Naive B cell (primary cell): ENCODE measurements at regions not wholly inside any gene's neighbourhood (a gene's known extent, or its start where the extent isn't known, plus 50 kb on each side); places are given as distances from the start of the nearest gene placed in this dataset.

Experiments used
- ATAC-seq, 2 donors: fragments of 150-1000 bp; cut with Tn5 transposase; 2 replicates each; pipeline ENCODE4 v1.10.0; 2021; ENCODE audit warnings: low read depth in 2 of 2, mild to moderate bottlenecking in 2 of 2, moderate library complexity in 2 of 2
- DNase-seq: peaks from one replicate; pipeline ENCODE4 v3.0.0; 2022
- H3K27ac Mint-ChIP-seq, 6 donors: one replicate each; pipeline ENCODE4 v1.8.0; 2020 to 2022; ENCODE audit warnings: mild to moderate bottlenecking in 6 of 6, mixed read lengths in 6 of 6, moderate library complexity in 5 of 6, inconsistent platforms in 2 of 6
- H3K27me3 Mint-ChIP-seq, 3 donors: one replicate each; pipeline ENCODE4 v1.8.0; 2021 to 2022; ENCODE audit warnings: mixed read lengths in 3 of 3, mild to moderate bottlenecking in 1 of 3
- H3K36me3 Mint-ChIP-seq, 2 donors: one replicate each; pipeline ENCODE4 v1.8.0; 2020 to 2022; ENCODE audit warnings: mixed read lengths in 2 of 2, inconsistent platforms in 1 of 2, mild to moderate bottlenecking in 1 of 2
- H3K4me1 Mint-ChIP-seq, 3 donors: one replicate each; pipeline ENCODE4 v1.8.0; 2020 to 2022; ENCODE audit warnings: mixed read lengths in 3 of 3, inconsistent platforms in 1 of 3, mild to moderate bottlenecking in 1 of 3, moderate library complexity in 1 of 3
- H3K4me3 Mint-ChIP-seq, 8 donors: one replicate each; pipeline ENCODE4 v1.8.0; 2020 to 2022; ENCODE audit warnings: mild to moderate bottlenecking in 8 of 8, mixed read lengths in 8 of 8, moderate library complexity in 8 of 8, inconsistent platforms in 2 of 8
- H3K9me3 Mint-ChIP-seq, 7 donors: one replicate each; pipeline ENCODE4 v1.8.0; 2020 to 2022; ENCODE audit warnings: mixed read lengths in 7 of 7, mild to moderate bottlenecking in 5 of 7, inconsistent platforms in 2 of 7, moderate library complexity in 1 of 7

DNA sequence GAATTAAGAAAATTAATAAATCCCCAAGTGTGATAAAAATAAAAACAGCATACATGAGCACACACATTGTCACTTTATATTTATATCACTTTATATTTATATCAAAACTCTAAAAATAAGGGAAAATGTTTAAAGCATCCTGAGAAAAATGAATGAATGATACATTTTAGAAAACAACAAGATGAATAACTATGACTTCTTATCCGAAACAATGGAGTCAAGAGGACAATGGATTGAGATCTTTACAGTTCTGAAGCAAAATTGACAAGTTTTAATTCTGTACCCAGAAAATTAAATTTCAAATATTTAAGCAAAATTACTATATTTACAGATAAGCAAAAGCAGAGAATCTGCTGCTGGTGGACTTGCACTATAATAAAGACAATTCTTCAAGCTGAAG lies 512.6 kb downstream of the MRPL39 start:
- Mint-ChIP-seq H3K27ac (no peak overlapping the region), H3K4me3 (no peak overlapping the region), H3K36me3 (peaks cover 0 to 7% of the 10 kb centered on the region in 2 donors), H3K4me1 (peaks cover 4 to 11% (median 9%) of the 10 kb centered on the region in 3 donors), H3K9me3 (peaks cover 0 to 34% (median 7%) of the 10 kb centered on the region in 7 donors), H3K27me3 (no peaks in the 10 kb centered on the region)
- DNase-seq: no peak
- ATAC-seq: no peak

DNA sequence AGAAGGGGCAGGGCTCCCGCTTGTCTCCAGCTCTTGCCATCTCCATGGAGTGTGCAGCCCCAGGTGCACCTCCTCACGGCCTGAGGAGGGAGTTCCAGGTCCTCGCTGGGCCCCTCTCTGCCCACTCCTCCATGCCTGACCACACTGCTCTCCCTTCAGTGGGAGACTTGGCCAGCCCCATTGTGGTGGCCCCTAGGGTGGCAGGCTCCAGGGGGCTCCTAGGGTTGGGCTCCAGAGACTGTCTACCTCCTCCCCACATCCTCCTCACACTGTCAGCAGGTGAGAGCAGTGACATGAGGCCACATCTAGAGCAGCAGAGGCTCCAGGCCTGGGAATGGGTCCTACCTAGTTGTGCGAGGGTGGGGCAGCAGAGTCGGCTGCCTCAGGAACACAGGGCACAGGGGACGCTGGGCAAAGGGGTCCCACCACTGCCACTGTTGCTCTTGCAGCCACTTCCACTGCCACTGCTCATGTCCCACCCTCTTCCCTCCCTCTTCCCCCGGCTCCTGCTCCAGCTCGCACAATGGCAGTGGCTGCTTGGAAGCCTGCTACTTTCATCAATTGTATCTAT lies 514.8 kb downstream of the MRPL39 start:
- ATAC-seq (no peak), DNase-seq (no peak)
- Mint-ChIP-seq H3K36me3 (peaks cover 0 to 7% of the 10 kb centered on the region in 2 donors), H3K27me3 (no peaks in the 10 kb centered on the region), H3K4me3 (no peak overlapping the region), H3K27ac (peak overlapping the region in 1 of 6 donors; percentile 60), H3K4me1 (peaks cover 3 to 5% (median 4%) of the 10 kb centered on the region in 3 donors), H3K9me3 (peaks cover 0 to 34% (median 7%) of the 10 kb centered on the region in 7 donors)

DNA sequence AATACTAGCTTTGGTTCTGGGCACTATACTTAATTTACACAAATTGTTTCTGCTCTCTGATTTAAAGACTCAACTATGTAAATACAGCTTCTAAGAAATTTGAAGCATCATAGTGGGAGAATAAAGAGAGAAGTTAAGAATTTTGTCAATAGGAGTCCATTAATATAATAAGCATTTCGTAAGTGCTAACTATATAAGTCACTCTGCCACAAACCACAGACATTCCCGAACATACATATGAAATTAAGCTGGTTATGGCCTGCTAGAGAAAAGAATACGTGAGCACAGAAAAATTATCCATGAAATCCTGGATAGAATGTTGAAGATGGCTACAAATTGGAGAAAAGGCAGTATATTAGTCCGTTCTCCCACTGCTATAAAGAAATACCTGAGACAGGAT lies 526.2 kb downstream of the MRPL39 start:
- no peak for ATAC-seq
- H3K9me3 Mint-ChIP-seq: peaks cover 0 to 5% (median 2%) of the 10 kb centered on the region in 7 donors
- no peaks in the 10 kb centered on the region for H3K36me3 Mint-ChIP-seq
- no peak for DNase-seq
- H3K4me1 Mint-ChIP-seq: peaks cover 4 to 12% (median 9%) of the 10 kb centered on the region in 3 donors
- peak overlapping the region in 1 of 6 donors; percentile 7 for H3K27ac Mint-ChIP-seq
- H3K4me3 Mint-ChIP-seq: no peak overlapping the region
- no peaks in the 10 kb centered on the region for H3K27me3 Mint-ChIP-seq

DNA sequence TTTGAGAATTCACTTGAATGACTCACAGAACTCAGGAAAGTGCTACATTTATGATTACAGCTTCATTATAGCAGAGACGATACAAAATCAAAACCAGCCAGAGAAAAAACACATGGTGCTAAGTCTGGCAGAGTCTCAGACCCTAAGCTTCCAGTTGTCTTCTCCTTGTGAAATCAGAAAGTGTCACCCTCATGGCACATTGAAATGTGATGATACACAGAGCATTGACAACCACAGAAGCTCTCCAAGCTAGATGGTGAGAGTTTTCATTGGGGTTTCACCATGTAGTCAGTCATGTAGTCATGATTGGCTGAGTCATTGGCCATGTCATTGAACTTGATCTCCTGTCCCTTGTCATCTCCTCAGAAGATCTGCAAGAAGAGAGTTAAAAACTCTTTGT lies 526.6 kb downstream of the MRPL39 start:
- Mint-ChIP-seq H3K27ac (peak overlapping the region in 2 of 6 donors; percentile 7 to 80), H3K36me3 (no peaks in the 10 kb centered on the region), H3K27me3 (no peaks in the 10 kb centered on the region), H3K4me3 (no peak overlapping the region), H3K9me3 (peaks cover 0 to 5% (median 2%) of the 10 kb centered on the region in 7 donors), H3K4me1 (peaks cover 4 to 12% (median 9%) of the 10 kb centered on the region in 3 donors)
- ATAC-seq (no peak), DNase-seq (no peak)

DNA sequence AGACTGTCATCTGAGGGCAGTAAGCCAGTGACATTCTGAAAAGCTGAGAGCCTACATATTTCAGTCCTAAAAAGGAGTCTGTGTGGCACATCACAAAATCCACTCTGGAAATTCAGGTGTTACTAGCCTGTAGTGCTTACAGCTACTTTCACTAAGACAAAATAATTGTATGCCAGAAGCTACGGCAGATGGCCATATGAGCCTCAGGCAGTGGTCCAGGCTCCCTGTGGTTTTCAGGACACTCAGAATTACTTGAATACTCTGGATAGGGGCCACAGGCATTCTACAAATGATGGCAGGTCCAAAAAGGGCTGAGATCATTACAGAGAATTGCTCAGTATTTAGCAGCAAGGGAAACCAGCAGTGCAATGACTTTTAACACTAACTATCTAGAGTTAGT lies 527.1 kb downstream of the MRPL39 start:
- Mint-ChIP-seq H3K9me3 (peaks cover 0 to 5% (median 2%) of the 10 kb centered on the region in 7 donors), H3K36me3 (no peaks in the 10 kb centered on the region), H3K4me1 (peaks cover 4 to 12% (median 9%) of the 10 kb centered on the region in 3 donors), H3K4me3 (peak overlapping the region in 1 of 8 donors; percentile 7), H3K27me3 (no peaks in the 10 kb centered on the region), H3K27ac (peak overlapping the region in 2 of 6 donors; percentile 21 to 80)
- no peak for ATAC-seq
- DNase-seq: no peak

DNA sequence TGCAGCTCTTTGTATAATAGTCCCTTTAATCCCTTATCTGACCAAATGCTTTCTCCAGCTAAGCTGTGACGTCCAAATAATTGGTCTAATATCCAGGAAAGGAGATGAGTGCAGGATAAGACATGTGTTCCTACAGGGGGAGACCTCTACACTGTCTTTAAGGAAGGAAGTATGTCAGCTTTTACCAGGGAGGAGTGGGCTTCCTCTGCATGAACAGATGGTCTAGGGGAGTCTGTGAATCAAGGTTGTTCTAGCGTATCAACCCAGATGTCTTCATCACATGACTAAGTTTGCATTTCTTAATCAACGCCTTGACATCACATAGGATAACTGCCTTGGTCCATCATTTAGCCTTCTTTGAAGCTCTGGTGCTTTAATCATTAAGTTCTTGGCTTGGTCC lies 528.2 kb downstream of the MRPL39 start:
- no peaks in the 10 kb centered on the region for H3K36me3 Mint-ChIP-seq
- H3K27me3 Mint-ChIP-seq: no peaks in the 10 kb centered on the region
- peak; percentile 10 for DNase-seq
- H3K27ac Mint-ChIP-seq: no peak overlapping the region
- H3K9me3 Mint-ChIP-seq: peaks cover 0 to 5% (median 2%) of the 10 kb centered on the region in 7 donors
- peaks cover 4 to 12% (median 9%) of the 10 kb centered on the region in 3 donors for H3K4me1 Mint-ChIP-seq
- H3K4me3 Mint-ChIP-seq: no peak overlapping the region
- peak; percentile 58 to 63 for ATAC-seq

DNA sequence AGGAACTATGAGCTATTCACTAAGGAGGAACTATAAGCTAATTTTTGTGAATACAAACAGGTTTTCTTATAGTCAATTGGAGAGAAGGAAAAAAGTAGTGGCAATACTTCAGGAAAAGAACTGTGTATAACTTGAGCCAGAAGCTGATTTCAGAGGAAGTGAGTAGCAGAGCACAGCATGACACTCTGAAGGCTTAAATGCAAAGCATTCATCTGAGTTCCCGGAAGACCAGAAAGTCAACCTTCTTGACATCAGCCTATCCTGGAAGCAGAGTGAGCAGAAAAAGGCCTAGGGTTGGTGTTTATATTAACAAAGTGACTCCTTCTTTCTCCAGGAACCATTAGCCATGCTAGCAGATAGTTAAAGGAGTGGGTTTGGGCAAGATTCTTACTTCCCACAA lies 545.2 kb downstream of the MRPL39 start:
- H3K27me3 Mint-ChIP-seq: peaks cover 0 to 9% (median 4%) of the 10 kb centered on the region in 3 donors
- peaks cover 10 to 15% (median 14%) of the 10 kb centered on the region in 3 donors for H3K4me1 Mint-ChIP-seq
- H3K9me3 Mint-ChIP-seq: peaks cover 0 to 7% (median 0%) of the 10 kb centered on the region in 7 donors
- H3K27ac Mint-ChIP-seq: peak overlapping the region in 4 of 6 donors; percentile 1 to 85 (median 46)
- ATAC-seq (peak in 1 of 2 donors; percentile 27), DNase-seq (no peak)
- peaks cover 0 to 12% of the 10 kb centered on the region in 2 donors for H3K36me3 Mint-ChIP-seq
- no peak overlapping the region for H3K4me3 Mint-ChIP-seq

DNA sequence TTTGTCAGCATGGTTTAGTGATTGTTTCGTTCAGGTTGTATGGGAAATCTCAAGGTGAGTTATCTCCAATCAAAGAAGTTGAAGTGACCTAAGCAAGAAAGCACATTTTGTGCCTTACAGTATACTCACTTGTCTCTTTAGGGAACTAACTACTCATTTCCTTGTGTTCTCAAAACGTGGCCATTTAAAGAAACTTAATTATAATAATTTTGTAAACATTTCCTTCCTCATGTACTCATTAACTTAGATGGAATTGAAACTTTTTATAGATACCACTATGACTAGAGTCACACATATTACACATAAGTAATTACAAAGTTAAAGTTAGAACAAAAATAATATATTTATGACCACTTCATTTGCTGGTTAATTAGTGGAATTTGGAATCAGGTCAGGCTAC lies 552.6 kb downstream of the MRPL39 start:
- peaks cover 0 to 4% (median 0%) of the 10 kb centered on the region in 3 donors for H3K27me3 Mint-ChIP-seq
- H3K4me1 Mint-ChIP-seq: peaks cover 3 to 10% (median 5%) of the 10 kb centered on the region in 3 donors
- DNase-seq (no peak), ATAC-seq (peak; percentile 32)
- H3K9me3 Mint-ChIP-seq: peaks cover 0 to 24% (median 4%) of the 10 kb centered on the region in 7 donors
- H3K27ac Mint-ChIP-seq: peak overlapping the region in 2 of 6 donors; percentile 44 to 66
- H3K36me3 Mint-ChIP-seq: no peaks in the 10 kb centered on the region
- H3K4me3 Mint-ChIP-seq: no peak overlapping the region

DNA sequence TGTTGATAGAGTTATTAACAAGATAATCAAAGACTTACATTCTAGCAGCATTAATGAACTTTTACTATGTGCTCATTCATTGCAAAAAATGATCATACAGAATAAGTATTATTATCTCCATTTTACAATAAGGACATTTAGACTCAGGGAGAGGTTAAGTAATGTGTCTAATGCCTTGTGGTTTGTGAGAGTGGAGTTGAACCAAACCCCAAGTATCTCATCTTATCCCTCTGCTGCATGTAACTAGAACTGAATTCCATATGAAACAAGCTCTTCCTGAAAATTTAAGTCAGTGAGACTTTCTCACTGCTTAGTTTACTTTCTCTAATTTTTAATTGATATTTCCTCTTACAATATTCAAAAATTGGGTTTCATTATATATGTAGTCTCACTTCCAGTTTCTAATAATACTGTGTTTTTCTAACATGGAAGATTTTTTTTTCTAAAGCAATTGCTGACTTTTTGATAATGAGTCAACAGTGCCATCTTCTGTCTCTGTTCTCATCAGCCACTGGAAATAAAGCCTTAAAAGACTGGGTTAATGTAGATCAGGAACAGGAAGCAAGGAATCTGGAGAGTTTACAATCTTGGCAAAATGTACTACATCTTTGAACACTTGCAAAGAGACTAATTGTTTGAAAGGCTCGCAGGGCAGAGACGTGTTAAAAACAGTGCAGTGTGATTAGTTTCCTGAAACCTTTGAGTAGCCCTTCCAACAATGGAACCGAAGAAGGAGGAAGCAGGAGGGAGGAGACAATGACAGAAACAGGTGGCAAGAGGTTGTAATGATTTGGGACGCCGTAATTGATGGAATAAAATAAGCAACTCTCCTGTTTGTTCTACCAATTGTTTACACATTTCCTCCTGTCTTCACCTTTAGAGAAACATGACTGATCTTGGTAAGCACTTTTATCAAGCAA lies 567.6 kb downstream of the MRPL39 start:
- ATAC-seq (peak; percentile 67 to 83), DNase-seq (peak; percentile 54)
- H3K9me3 Mint-ChIP-seq: peaks cover 0 to 4% (median 0%) of the 10 kb centered on the region in 7 donors
- H3K36me3 Mint-ChIP-seq: no peaks in the 10 kb centered on the region
- H3K27me3 Mint-ChIP-seq: no peaks in the 10 kb centered on the region
- peak overlapping the region; percentile 16 to 83 (median 58) for H3K27ac Mint-ChIP-seq
- peaks cover 26 to 34% (median 34%) of the 10 kb centered on the region in 3 donors for H3K4me1 Mint-ChIP-seq
- peak overlapping the region; percentile 26 to 88 (median 79) for H3K4me3 Mint-ChIP-seq

DNA sequence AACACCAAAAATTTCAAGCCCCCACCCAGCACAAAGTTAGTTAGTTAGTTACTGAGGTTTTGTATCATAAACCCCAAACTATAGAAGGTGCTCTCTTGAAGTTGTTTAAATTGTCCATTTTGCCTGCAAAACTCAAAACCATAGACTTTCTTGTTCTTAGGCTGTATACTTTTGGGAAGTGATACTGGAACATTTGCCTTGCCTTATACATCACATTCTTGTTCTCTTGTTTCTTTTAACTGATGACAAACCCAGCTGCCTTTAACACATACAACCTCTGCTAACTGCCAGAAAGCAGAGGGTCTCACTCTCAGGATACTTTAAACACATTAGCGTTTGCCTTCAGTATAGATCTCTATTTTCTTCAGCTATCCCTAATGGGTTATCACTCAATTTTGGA lies 570.5 kb downstream of the MRPL39 start:
- H3K4me1 Mint-ChIP-seq: peaks cover 21 to 35% (median 26%) of the 10 kb centered on the region in 3 donors
- no peaks in the 10 kb centered on the region for H3K36me3 Mint-ChIP-seq
- no peaks in the 10 kb centered on the region for H3K27me3 Mint-ChIP-seq
- peak overlapping the region in 2 of 6 donors; percentile 70 to 72 for H3K27ac Mint-ChIP-seq
- peak overlapping the region in 1 of 8 donors; percentile 1 for H3K4me3 Mint-ChIP-seq
- peaks cover 0 to 2% (median 0%) of the 10 kb centered on the region in 7 donors for H3K9me3 Mint-ChIP-seq
- no peak for DNase-seq
- peak in 1 of 2 donors; percentile 45 for ATAC-seq

DNA sequence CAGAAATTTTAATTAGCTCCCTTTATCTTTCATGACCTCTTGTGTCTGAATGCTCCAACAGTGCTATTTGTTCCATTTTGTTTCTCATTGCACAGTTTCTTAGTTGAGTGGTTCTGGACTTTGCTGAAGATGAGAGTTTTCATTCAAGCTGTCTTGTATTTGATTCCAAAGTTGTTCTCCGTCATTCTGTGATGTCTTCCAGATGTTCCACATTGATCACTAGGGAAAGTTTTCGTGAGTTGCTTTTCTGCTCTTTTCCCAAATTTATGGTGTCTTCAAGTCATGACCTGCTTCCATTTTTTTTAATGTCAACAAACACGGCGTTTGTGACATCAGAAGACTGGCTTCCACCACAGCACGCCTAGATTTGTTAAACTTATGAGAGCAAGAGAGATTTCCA lies 575.5 kb downstream of the MRPL39 start:
- DNase-seq (no peak), ATAC-seq (no peak)
- Mint-ChIP-seq H3K27ac (peak overlapping the region in 1 of 6 donors; percentile 47), H3K4me1 (peaks cover 3 to 8% (median 6%) of the 10 kb centered on the region in 3 donors), H3K27me3 (no peaks in the 10 kb centered on the region), H3K4me3 (no peak overlapping the region), H3K36me3 (no peaks in the 10 kb centered on the region), H3K9me3 (peaks cover 0 to 2% (median 0%) of the 10 kb centered on the region in 7 donors)

DNA sequence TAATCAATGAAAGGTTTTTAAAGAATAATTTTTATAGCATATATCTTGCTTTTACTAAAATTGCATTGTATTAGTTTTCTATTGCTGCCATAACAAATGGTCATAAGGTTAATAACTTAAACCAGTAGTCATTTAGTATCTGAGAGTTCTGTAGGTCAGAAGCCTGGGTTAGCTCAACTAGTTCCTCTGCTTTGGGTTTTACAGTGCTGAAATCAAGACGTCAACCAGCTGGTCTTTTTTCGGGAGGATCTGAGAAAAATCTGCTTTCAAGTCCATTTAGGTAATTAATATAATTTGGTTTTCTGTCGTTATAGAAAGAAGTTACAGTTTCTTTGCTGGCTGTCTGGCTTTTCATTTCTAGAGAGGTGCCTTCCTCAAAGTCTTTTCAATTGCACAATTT lies 577.7 kb downstream of the MRPL39 start:
- H3K4me1 Mint-ChIP-seq: peaks cover under 1 to 4% (median 4%) of the 10 kb centered on the region in 3 donors
- no peak overlapping the region for H3K4me3 Mint-ChIP-seq
- ATAC-seq (no peak), DNase-seq (no peak)
- peaks cover 0 to 4% (median 0%) of the 10 kb centered on the region in 7 donors for H3K9me3 Mint-ChIP-seq
- no peaks in the 10 kb centered on the region for H3K36me3 Mint-ChIP-seq
- no peak overlapping the region for H3K27ac Mint-ChIP-seq
- no peaks in the 10 kb centered on the region for H3K27me3 Mint-ChIP-seq

DNA sequence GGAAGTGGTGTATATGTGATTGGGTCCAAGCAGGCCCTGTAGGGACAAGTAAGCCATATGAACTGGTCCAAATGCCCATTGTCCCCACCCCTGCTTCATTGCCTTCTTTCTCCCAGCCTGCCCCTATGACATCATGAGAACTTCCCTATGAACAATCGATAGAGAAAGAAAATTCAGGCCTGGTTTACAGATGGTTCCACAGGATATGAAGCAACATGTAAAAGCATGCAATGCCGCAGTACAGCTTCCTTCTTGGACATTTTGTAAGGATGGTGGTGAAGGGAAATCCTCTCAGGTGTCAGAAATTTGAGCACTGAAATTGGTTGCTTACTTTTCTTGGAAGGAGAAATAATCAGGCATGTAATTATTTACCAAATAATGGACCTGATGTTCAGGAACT lies 581.7 kb downstream of the MRPL39 start:
- DNase-seq: no peak

More for the DNA sequence above, 581.7 kb downstream of the MRPL39 start:
- H3K27me3 Mint-ChIP-seq: no peaks in the 10 kb centered on the region
- ATAC-seq: no peak
- H3K9me3 Mint-ChIP-seq: peaks cover 0 to 4% (median 0%) of the 10 kb centered on the region in 7 donors
- H3K36me3 Mint-ChIP-seq: no peaks in the 10 kb centered on the region
- H3K4me3 Mint-ChIP-seq: no peak overlapping the region
- H3K27ac Mint-ChIP-seq: peak overlapping the region in 1 of 6 donors; percentile 37
- H3K4me1 Mint-ChIP-seq: peaks cover 0 to 5% (median 4%) of the 10 kb centered on the region in 3 donors
